AG10803 (cell line): ENCODE measurements at regions not wholly inside any gene's neighbourhood (a gene's known extent, or its start where the extent isn't known, plus 50 kb on each side); places are given as distances from the start of the nearest gene placed in this dataset.

Experiments used
- DNase-seq: peaks from one replicate; pipeline ENCODE4 v3.0.0; 2010; ENCODE audit warnings: low read depth
- H3K4me3 ChIP-seq: 2 replicates; pipeline ENCODE4 v1.5.1; 2011; ENCODE audit warnings: mild to moderate bottlenecking, low read length, control low read depth
- TF ChIP-seq, protein P1 (sequence below): conservative IDR thresholded peaks from 2 replicates; pipeline ENCODE4 v1.5.1; 2011; ENCODE audit warnings: mild to moderate bottlenecking, low read length, control low read depth, inconsistent platforms

DNA sequence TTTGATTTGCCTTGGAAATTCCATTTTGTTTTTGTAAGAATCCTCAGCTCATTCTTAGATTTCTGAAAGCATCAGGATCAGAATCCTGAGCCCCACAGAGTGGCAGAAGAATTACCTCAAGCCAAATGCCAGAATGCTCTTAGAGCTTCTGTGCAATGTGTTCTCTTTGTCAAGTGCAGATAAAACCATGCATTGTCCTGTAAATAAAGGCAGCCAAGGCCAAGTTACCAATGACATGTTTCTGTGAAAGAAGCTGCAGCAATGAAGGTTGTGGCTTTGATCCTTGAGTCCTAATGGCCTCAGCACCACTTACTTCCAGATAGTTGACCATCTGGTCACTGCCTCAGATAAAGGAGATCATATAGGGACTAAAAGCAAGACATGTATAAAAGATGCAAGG lies 343.3 kb upstream of the AKR1E2 start:
- H3K4me3 ChIP-seq: no peak overlapping the region
- TF ChIP-seq, protein P1, sequence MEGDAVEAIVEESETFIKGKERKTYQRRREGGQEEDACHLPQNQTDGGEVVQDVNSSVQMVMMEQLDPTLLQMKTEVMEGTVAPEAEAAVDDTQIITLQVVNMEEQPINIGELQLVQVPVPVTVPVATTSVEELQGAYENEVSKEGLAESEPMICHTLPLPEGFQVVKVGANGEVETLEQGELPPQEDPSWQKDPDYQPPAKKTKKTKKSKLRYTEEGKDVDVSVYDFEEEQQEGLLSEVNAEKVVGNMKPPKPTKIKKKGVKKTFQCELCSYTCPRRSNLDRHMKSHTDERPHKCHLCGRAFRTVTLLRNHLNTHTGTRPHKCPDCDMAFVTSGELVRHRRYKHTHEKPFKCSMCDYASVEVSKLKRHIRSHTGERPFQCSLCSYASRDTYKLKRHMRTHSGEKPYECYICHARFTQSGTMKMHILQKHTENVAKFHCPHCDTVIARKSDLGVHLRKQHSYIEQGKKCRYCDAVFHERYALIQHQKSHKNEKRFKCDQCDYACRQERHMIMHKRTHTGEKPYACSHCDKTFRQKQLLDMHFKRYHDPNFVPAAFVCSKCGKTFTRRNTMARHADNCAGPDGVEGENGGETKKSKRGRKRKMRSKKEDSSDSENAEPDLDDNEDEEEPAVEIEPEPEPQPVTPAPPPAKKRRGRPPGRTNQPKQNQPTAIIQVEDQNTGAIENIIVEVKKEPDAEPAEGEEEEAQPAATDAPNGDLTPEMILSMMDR: no peak
- DNase-seq: no peak

DNA sequence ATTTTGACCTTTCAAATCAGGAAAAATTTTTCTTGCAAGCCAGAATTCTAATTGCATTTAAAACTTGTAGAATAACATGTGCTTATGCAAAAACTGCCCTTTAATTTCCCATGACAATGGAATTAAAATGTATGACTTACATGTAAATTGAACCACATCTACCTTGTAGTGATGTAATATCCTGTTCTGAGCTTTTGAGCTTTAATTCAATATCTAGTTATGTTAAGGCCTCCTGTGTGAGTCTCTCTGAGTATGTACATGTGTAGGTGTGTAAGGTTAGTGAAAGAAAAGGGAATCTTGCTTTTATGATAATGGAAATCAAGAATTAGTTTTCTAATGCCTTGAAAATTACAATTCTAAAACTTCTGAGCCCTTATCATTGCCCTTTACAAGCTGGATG lies 344.8 kb upstream of the AKR1E2 start:
- TF ChIP-seq, protein P1: no peak
- H3K4me3 ChIP-seq: no peak overlapping the region
- no peak for DNase-seq

DNA sequence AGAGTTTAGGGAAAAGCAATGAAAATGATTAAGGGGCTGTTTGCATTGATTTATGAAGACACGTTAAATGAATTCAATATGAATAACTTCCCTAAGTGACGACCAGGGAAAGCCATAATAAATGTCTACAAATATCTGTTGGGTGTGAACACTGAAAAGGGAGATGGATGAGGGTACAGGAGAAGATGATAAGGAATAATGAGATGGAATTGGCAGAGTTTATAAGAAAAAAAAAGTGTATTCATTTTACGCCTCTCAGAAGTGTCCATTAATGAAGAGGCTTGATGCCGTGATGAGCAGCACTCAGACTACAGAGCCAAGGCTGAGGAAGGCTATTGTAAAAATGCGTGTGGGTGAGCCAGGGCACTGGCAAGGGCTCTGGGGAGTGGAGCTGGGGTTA lies 346.7 kb upstream of the AKR1E2 start:
- TF ChIP-seq, protein P1: no peak
- no peak overlapping the region for H3K4me3 ChIP-seq
- DNase-seq: no peak

DNA sequence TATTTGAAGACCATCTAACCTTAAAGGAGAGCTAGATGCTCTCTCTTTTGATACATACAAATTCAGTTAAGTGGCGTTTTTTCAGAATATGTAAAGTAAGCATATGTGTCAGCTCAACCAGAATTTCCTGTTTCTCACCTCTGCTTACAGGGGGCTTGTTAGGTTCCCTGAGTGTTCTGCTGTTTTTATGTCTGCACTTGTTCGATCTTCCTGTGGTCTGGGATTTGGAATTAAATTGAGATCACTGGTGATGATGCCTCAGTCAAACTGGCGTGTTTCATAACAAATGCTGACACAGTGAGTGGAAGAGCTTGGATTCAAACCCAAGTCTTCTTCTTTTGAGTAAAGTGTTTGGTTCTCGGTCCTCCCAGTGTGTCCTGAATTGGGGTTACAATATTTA lies 348.3 kb upstream of the AKR1E2 start:
- no peak overlapping the region for H3K4me3 ChIP-seq
- TF ChIP-seq, protein P1: no peak
- DNase-seq: no peak

DNA sequence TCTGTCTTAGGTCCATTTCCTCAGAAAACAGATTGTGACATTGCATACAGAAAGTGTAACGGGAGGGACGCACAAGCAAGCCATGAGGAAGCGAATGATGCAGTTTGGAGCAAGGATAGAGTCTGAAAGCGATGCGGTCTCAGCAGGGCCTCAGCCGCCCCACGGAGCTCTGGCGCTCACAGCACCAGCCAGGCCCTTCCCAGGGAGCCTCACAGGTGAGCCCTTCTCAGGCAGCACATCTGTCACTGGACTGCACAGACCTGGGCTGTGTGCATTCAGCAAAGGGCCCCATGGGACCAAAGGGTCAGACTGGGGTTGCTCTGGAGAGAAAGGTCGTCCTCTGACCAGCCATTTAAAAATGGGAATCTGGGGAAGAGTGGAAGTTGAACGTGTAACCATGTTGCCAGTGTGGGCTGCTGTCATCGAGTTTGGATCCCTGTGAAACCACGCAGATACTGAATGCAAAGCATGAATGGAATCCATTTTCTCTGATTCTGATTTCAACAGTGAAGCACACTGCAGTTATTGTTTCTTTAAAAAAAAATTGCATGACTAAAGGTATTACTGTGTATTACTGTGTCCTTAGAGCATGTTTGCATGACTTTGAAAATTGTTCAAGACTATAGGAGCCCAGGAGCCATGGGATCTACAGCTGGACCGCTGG lies 350.0 kb upstream of the AKR1E2 start:
- no peak overlapping the region for H3K4me3 ChIP-seq
- peak; percentile 11 for DNase-seq
- TF ChIP-seq, protein P1: no peak

DNA sequence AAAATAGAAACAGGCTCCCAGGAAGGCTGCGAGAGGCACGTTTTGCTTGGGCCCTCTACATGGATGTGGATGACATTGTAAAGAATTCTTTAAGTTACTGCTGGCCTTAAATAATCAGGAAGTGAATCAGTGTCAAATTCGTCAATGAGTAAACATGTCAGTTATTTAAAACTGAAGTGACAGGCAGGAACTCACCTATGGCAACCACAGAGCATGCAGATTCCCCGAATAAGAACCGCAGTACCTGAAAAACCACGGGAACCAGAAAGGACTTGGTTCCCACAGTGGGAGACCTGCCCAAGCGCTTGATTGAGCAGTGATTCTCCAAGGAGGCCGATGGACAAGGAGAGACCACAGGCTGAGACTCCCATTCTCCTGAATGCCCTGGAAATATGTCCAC lies 351.2 kb upstream of the AKR1E2 start:
- no peak for DNase-seq
- no peak overlapping the region for H3K4me3 ChIP-seq
- TF ChIP-seq, protein P1: no peak

DNA sequence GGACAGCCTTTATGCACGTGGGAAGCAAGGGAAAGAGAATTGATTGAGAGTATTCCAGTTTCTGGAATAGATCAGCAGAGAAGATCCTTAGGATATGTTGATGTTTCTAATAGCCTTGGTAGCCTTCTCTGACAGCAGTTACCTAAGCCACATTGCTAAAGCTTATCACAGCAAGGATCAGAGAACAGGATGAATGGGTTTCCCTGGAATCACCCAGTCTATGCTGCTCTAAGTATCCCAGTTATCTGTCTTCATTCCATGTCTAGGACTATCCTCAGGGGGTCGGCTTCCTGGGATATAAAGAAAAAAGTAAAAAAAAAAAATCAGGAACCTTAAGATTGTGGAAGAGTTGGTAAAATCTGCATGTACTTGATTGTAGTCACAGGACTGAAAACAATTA lies 352.0 kb upstream of the AKR1E2 start:
- no peak overlapping the region for H3K4me3 ChIP-seq
- no peak for DNase-seq
- TF ChIP-seq, protein P1: no peak
